ENCODE measurements at regions not wholly inside any gene's neighbourhood (a gene's known extent, or its start where the extent isn't known, plus 50 kb on each side); places are given as distances from the start of the nearest gene placed in this dataset.

GRCh38 chr17:6213859-6214258 lies 143.7 kb downstream of the WSCD1 start:
- DNase-seq (ENCODE audit: low read depth in 2 of 2): no peak

- DNase-seq (ENCODE audit: low read depth in 2 of 2): no peak
These were observed 142.6 kb downstream of the WSCD1 start for GRCh38 chr17:6212766-6213165.

GRCh38 chr17:6209829-6210228 lies 139.7 kb downstream of the WSCD1 start:
- no peak for DNase-seq (ENCODE audit: low read depth in 2 of 2)

GRCh38 chr17:6208608-6209180 lies 138.5 kb downstream of the WSCD1 start:
- no peak for DNase-seq (ENCODE audit: low read depth in 2 of 2)

GRCh38 chr17:6205525-6205924 lies 135.3 kb downstream of the WSCD1 start:
- DNase-seq (ENCODE audit: low read depth in 2 of 2): no peak

GRCh38 chr17:6205033-6205432 lies 134.9 kb downstream of the WSCD1 start:
- DNase-seq (ENCODE audit: low read depth in 2 of 2): no peak

- no peak for DNase-seq (ENCODE audit: low read depth in 2 of 2)
These were observed 134.1 kb downstream of the WSCD1 start for GRCh38 chr17:6204203-6204722.

GRCh38 chr17:6196355-6196754 lies 126.2 kb downstream of the WSCD1 start:
- DNase-seq (ENCODE audit: low read depth in 2 of 2): no peak

GRCh38 chr17:6195123-6195522 lies 124.9 kb downstream of the WSCD1 start:
- DNase-seq (ENCODE audit: low read depth in 2 of 2): no peak

GRCh38 chr17:6191405-6192324 lies 121.5 kb downstream of the WSCD1 start:
- DNase-seq (ENCODE audit: low read depth in 2 of 2): no peak

- DNase-seq (ENCODE audit: low read depth in 2 of 2): no peak
These were observed 117.7 kb downstream of the WSCD1 start for GRCh38 chr17:6187836-6188235.

GRCh38 chr17:6186998-6187397 lies 116.8 kb downstream of the WSCD1 start:
- no peak for DNase-seq (ENCODE audit: low read depth in 2 of 2)

GRCh38 chr17:6184508-6184907 lies 114.3 kb downstream of the WSCD1 start:
- DNase-seq (ENCODE audit: low read depth in 2 of 2): no peak

- no peak for DNase-seq (ENCODE audit: low read depth in 2 of 2)
These were observed 108.8 kb downstream of the WSCD1 start for GRCh38 chr17:6179017-6179416.

GRCh38 chr17:6177941-6178694 lies 107.9 kb downstream of the WSCD1 start:
- no peak for DNase-seq (ENCODE audit: low read depth in 2 of 2)

All from fibroblast of skin of left biceps (primary cell).